Tibial nerve (tissue), 4 donors: ENCODE measurements at regions not wholly inside any gene's neighbourhood (a gene's known extent, or its start where the extent isn't known, plus 50 kb on each side); places are given as distances from the start of the nearest gene placed in this dataset.

ENCODE experiments used
- DNase-seq, 2 donors: peaks; one replicate each; pipeline ENCODE4 v3.0.0-alpha.2; 2019; ENCODE audit warnings: low spot score in 2 of 2
- H3K27ac ChIP-seq, 4 donors: fragments of 200-600 bp; sonication (generic) in 3 of 4; one replicate each; pipeline ENCODE4 v1.5.1; 2017 to 2019; ENCODE audit warnings: mild to moderate bottlenecking in 1 of 4
- H3K27me3 ChIP-seq, 2 donors: fragments of 200-600 bp; sonication (generic) in 1 of 2; one replicate each; pipeline versions ENCODE4 v1.5.1 to v1.6.0; 2017 to 2019
- H3K36me3 ChIP-seq, 3 donors: fragments of 200-600 bp; sonication (generic); one replicate each; pipeline ENCODE4 v1.5.1; 2018 to 2019
- H3K4me1 ChIP-seq, 4 donors: fragments of 200-600 bp; sonication (generic) in 3 of 4; one replicate each; pipeline ENCODE4 v1.5.1; 2017 to 2019
- H3K4me3 ChIP-seq, 4 donors: fragments of 200-600 bp; sonication (generic) in 3 of 4; one replicate each; pipeline ENCODE4 v1.5.1; 2017 to 2019; ENCODE audit warnings: mild to moderate bottlenecking in 1 of 4, moderate library complexity in 1 of 4
- H3K9me3 ChIP-seq, 4 donors: fragments of 200-600 bp; sonication (generic) in 3 of 4; one replicate each; pipeline ENCODE4 v1.5.1; 2017 to 2019
- CTCF ChIP-seq, 5 experiments: fragments of 200-600 bp in 3 of 5; fragments of 450-650 bp in 2 of 5; sonication (generic) in 3 of 5; IDR thresholded peaks; one replicate each; pipeline ENCODE4 v1.5.1; 2016 to 2019; ENCODE audit warnings: antibody characterized with exemption in 5 of 5, mild to moderate bottlenecking in 3 of 5, moderate library complexity in 2 of 5
- EP300 ChIP-seq, 2 donors: sonication (generic); formaldehyde crosslinking; IDR thresholded peaks; one replicate each; pipeline ENCODE4 v1.6.1; 2017; ENCODE audit warnings: antibody characterized with exemption in 2 of 2, mild to moderate bottlenecking in 1 of 2
- POLR2A ChIP-seq, 2 donors: fragments of 450-650 bp; IDR thresholded peaks; one replicate each; pipeline ENCODE4 v1.6.1; 2017; ENCODE audit warnings: antibody characterized with exemption in 2 of 2, mild to moderate bottlenecking in 2 of 2, moderate library complexity in 2 of 2
- WGBS, 2 donors: methylation state at CpG; one replicate each; pipeline ENCODE4 v1.1.5; 2018; 5-methylcytosine and 5-hydroxymethylcytosine counted together

GRCh38 chr5:73327908-73328455 lies 120.6 kb downstream of the FOXD1 start:
- no peak overlapping the region for H3K4me3 ChIP-seq
- TF ChIP-seq CTCF (IDR thresholded peaks at IDR 0.05) = no peak
- no peak for TF ChIP-seq POLR2A (IDR thresholded peaks at IDR 0.05)
- no peak for TF ChIP-seq EP300 (IDR thresholded peaks at IDR 0.05)
- no peaks in the 10 kb centered on the region for H3K27me3 ChIP-seq
- 88 to 91% methylated on average over 2 of the region's 2 CpGs for WGBS, 2 donors
- H3K36me3 ChIP-seq = no peaks in the 10 kb centered on the region
- DNase-seq = no peak
- H3K4me1 ChIP-seq = peaks cover 0 to 3% (median 0%) of the 10 kb centered on the region in 4 donors
- H3K9me3 ChIP-seq = peaks cover 0 to 20% (median 0%) of the 10 kb centered on the region in 4 donors
- no peak overlapping the region for H3K27ac ChIP-seq

GRCh38 chr5:73325546-73325945 lies 123.0 kb downstream of the FOXD1 start:
- WGBS, 2 donors = 65 to 96% methylated on average over 3 of the region's 3 CpGs
- peaks cover 0 to 4% (median 0%) of the 10 kb centered on the region in 4 donors for H3K9me3 ChIP-seq
- no peaks in the 10 kb centered on the region for H3K27me3 ChIP-seq
- DNase-seq = no peak
- no peak overlapping the region for H3K4me3 ChIP-seq
- H3K27ac ChIP-seq = no peak overlapping the region
- peaks cover 0 to 7% (median 0%) of the 10 kb centered on the region in 4 donors for H3K4me1 ChIP-seq
- no peaks in the 10 kb centered on the region for H3K36me3 ChIP-seq
- TF ChIP-seq EP300 (IDR thresholded peaks at IDR 0.05) (no peak), POLR2A (IDR thresholded peaks at IDR 0.05) (no peak), CTCF (IDR thresholded peaks at IDR 0.05) (no peak)

- Histone ChIP-seq H3K4me1 (peaks cover 0 to 7% (median 0%) of the 10 kb centered on the region in 4 donors), H3K36me3 (no peaks in the 10 kb centered on the region), H3K4me3 (no peak overlapping the region), H3K9me3 (no peaks in the 10 kb centered on the region), H3K27me3 (no peaks in the 10 kb centered on the region), H3K27ac (no peak overlapping the region)
- 78 to 83% methylated on average over 5 of the region's 5 CpGs for WGBS, 2 donors
- no peak for DNase-seq
- TF ChIP-seq CTCF (IDR thresholded peaks at IDR 0.05) (no peak), EP300 (IDR thresholded peaks at IDR 0.05) (no peak), POLR2A (IDR thresholded peaks at IDR 0.05) (no peak)
These were observed 125.1 kb downstream of the FOXD1 start for GRCh38 chr5:73323466-73323865.

DNA sequence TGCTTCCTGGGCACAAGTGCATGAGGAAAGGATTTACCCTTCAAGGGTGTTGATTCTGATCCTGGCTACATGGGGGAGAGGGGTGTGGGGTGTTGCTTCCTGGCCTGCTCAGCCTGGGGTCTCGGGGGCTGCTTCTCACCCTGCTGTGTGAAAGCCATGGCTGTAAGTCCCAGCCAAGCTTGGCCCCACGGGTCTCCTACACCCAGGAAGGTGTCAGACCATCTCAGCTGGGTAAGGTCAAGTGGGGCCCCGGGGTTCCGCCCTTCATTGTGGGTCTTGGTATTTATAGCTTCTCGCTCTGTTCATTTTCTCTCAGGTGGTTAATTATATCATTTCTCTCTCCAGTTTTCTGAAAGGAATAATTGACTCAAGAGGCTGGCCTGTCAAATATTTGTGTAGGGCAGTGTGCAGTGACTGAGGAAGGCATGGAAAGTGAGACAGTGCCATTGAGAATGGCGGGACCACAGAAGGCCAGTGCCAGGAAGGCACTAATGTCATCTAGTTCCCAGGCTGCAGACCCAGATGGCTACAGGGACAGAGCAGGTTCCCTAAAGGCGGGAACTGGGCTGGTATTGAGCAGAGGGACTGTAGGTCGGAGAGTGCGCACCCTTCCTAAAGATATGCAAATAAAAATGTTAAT lies 126.0 kb downstream of the FOXD1 start:
- no peak overlapping the region for H3K4me3 ChIP-seq
- WGBS, 2 donors = 72 to 74% methylated on average over 8 to 9 of the region's 9 CpGs
- no peak for TF ChIP-seq EP300 (IDR thresholded peaks at IDR 0.05)
- TF ChIP-seq CTCF (IDR thresholded peaks at IDR 0.05) = no peak
- no peak for TF ChIP-seq POLR2A (IDR thresholded peaks at IDR 0.05)

DNA sequence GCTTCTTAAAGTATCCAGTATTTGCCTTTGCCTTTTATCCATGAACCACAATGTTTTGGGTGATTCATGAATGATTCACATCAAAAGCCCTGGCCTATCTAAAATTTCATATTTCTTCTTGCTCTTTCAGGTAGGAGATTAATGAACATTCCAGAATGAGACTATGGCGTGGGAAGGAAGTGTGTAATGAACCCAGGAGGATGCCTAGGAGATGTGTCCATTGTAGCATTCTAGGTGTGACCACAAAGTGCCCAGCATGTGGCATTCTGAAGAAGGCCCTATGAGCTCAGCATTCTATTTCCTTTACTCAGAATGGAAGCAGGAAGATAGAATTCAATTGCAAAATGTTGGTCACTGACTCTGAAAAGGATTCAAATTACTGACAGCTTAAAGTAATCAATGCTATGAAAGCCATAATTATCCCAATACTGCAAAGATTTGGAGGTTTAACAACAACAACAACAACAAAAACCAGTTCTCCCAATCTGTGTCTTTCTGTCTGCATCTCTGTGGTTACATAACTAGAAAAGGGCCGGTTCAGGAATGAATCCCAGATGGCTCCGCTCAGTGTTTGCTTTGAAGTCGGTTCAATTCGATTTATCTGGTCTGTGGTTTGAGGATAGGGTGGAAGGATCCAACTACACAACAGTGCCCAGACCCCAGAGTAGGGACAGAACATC lies 126.7 kb downstream of the FOXD1 start:
- H3K27me3 ChIP-seq = no peaks in the 10 kb centered on the region
- TF ChIP-seq POLR2A (IDR thresholded peaks at IDR 0.05) = no peak
- TF ChIP-seq CTCF (IDR thresholded peaks at IDR 0.05) = no peak
- TF ChIP-seq EP300 (IDR thresholded peaks at IDR 0.05) = no peak
- no peaks in the 10 kb centered on the region for H3K9me3 ChIP-seq
- no peak for DNase-seq
- H3K36me3 ChIP-seq = no peaks in the 10 kb centered on the region
- H3K4me1 ChIP-seq = peaks cover 0 to 7% (median 0%) of the 10 kb centered on the region in 4 donors
- peak overlapping the region in 2 of 4 donors; percentile 27 to 41 for H3K27ac ChIP-seq
- no peak overlapping the region for H3K4me3 ChIP-seq
- 64 to 65% methylated on average over 5 of the region's 5 CpGs for WGBS, 2 donors

More for the DNA sequence above, 126.0 kb downstream of the FOXD1 start:
- no peaks in the 10 kb centered on the region for H3K9me3 ChIP-seq
- H3K27ac ChIP-seq = peak overlapping the region in 2 of 4 donors; percentile 27 to 41
- DNase-seq = no peak
- no peaks in the 10 kb centered on the region for H3K36me3 ChIP-seq
- H3K4me1 ChIP-seq = peaks cover 0 to 7% (median 0%) of the 10 kb centered on the region in 4 donors
- no peaks in the 10 kb centered on the region for H3K27me3 ChIP-seq
